Suppressor macrophage (primary cell): ENCODE measurements at regions not wholly inside any gene's neighbourhood (a gene's known extent, or its start where the extent isn't known, plus 50 kb on each side); places are given as distances from the start of the nearest gene placed in this dataset.

Experiments used
- DNase-seq, 4 experiments: peaks; one replicate each; pipeline ENCODE4 v3.0.0-alpha.2; 2020 to 2022

DNA sequence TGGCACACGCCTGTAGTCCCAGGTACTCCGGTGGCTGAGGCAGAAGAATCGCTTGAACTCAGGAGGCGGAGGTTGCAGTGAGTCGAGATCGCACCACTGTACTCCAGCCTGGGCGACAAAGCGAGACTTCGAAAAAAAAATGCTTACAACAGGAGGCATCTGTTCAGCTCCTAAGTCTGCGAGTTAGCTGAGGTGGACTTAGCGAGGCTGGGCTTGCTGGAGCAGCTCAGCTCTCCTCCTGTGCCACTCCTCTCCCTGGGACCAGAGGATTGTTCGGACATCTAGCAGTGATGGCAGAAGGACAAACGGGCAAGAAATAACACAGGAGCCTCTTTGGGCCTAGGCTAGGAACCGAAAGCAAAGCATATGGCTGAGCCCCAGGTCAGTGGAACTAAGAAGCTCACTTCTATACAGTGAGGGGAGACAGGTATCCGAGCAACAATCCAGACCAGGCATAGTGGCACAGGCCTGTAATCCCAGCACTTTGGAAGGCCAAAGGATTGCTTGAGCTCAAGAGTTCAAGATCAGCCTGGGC is 260.1 kb downstream of the GLI2 start:
- DNase-seq = no peak

DNA sequence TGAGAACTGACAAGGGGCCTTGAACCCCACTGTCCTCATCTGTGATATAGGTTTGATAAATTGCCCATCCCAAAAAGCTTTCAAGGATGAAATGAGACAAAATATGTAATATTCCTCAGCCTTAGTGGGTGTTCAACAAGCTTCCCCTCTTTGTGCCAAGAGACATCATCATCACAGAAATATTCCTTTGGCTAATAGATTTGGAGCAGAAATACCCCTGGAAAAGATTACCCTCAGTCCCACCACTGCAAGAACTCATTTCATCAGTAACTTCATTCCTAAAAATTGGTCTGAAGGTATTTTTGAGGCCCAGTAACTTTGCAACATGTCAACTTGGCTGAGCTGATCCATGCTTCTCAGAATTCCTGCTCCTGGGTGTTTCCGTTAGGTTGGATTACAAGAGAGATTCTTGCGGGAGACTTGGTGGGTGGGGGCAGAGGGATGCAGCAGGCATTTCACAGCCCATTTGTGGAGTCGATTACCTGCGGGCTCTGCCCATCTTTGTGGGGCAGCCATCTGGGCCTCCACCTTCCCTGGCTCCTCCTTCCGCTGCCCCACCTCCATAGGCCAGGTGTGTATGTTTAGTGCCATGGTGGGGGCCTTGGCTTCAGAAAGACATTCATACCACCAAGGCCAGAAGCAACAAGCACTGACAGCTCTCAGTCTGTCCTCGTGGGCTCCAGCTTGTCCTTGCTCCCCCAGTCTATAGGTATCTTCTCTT is 263.9 kb downstream of the GLI2 start:
- DNase-seq = no peak

GRCh38 chr2:121000804-121001203 is 265.1 kb downstream of the GLI2 start:
- DNase-seq = no peak

- no peak for DNase-seq
Observed at GRCh38 chr2:121001641-121002040, 266.0 kb downstream of the GLI2 start.

DNA sequence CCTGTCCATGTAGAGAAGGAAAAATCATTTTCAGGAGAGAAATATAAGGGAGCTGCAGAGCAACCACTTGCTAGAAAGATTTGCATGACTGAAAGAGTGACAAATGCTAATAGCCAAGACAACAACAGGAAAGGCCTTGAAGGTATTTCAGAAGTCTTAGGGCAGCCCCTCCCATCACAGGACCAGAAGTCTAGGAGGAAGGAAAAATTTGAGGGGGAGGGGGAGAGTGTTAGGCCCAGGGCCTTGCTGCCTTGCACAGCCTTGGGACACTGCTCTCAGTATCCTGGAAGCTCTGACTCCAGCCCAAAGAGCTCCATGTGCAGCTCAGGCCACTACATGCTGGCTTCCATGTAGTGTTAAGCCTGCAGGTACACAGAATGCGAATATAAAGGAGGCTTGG is 266.9 kb downstream of the GLI2 start:
- DNase-seq = no peak

DNA sequence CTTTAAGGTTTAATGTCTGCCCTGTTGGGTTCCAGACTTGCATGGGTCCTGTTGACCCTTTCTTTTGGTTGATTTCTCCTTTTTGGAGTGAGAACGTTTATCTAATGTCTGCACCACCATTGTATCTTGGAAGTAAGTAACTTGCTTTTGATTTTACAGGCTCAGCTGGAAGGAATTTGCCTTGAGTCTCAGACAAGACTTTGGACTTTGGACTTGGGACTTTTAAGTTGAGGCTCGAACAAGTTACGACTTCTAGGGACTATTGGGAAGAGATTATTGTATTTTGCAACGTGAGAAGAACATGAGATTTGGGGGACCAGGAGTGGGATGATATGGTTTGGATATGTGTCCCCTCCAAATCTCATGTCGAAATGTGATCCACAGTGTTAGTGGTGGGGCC is 267.7 kb downstream of the GLI2 start:
- DNase-seq = no peak

DNA sequence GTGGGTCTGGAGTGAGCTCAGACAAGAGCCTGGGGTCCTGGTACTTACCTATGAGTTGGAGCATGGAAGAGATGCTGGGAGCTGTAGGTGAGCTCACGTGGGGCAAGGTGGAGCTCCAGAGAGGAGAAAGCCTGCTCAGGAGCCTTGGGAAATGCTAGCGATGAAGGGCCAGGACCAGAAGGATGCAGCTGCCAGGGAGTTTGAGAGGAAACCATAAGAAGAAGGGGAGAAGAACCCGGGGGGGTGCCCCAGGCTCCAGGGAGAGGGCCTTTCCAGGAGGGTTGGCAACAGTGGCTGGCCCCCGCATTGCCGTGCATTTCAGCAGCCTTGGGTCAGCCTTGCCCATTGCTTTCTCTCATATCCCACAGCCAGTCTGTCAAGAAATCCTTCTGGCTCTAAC is 268.7 kb downstream of the GLI2 start:
- no peak for DNase-seq

DNA sequence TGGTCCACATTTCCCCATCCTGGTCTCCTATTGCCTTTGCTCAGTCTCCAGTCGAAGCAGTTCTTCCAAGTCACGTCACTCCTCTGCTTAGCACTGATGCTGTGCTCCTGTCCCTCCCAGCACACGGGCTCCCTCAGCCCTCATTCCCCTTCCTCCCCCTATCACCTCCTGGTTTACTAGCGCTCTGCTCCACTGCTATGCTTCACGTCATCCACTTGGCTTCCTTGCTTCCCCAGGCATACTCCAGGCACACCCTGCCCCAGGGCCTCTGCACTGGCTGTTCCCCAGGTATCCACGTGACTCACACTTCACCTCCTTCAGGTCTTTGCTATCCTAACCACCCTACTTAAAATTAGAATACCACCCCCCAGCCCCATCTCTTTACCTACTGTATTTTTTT is 269.3 kb downstream of the GLI2 start:
- DNase-seq = no peak

DNA sequence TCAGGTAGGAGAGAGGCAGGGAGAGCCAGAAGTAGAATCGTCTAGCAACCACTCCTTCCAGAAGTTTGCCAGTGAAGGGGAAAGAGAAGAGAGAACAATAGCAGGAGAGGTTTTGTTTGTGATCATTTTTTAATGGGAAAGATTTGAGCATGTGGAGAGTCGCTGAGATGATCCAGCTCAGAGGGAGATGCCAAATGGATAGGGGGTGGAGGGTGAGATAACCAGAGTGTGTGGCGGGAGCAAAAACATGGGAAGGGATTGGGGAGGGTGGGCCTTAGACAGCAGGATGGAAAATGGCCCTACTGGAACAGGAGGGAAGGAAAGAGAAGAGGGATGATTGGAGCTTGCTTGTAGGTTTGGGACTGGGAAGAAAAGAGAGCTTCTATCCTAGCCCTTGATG is 269.8 kb downstream of the GLI2 start:
- DNase-seq = no peak

DNA sequence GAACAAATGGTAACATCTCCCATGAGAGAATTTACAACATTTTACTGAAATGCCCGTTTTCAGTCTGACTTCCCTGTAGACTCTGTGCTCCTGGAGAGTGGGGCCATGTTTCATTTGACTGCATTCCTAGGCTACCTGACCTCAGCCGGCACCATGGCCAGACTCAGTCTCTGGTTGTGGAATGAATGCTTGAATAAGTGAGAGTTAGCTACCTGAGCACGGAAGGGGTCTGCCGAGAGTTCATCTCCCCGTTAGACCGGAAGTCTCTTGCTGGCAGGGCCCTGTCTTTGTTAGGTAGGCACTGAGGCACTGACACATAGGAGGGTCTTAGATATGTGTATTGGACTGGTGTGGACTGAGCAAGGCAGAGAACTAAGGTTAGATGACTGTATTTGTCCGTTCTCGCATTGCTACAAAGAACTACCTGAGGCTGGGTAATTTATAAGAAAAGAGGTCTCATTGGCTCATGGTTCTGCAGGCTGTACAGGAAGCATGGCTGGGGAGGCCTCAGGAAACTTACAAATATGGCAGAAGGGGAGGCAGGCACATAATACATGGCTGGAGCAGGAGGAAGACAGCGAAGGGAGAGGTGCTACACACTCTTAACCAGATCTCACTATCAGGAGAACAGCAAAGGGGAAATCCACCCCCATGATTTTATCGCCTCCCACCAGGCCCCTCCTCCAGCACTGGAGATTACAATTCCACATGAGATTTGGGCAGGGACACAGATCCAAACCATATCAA is 271.2 kb downstream of the GLI2 start:
- DNase-seq = no peak

DNA sequence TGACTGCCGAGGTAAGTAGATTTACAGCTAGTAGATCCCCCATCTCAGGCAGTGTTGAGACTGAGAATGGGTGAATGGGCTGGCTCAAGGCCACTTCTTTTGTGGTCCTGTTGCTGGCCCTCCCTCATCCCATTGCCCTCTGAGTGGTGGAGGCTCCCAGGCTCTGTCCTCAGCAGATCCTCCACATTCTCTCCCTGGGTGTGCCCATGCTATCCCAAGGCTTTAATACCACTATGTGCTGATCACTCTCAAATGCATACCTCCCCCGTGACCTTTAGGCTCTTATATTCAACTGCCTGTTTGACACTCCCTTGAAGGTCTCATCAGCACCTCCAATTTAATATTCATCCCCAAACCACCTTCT is 271.8 kb downstream of the GLI2 start:
- no peak for DNase-seq

DNA sequence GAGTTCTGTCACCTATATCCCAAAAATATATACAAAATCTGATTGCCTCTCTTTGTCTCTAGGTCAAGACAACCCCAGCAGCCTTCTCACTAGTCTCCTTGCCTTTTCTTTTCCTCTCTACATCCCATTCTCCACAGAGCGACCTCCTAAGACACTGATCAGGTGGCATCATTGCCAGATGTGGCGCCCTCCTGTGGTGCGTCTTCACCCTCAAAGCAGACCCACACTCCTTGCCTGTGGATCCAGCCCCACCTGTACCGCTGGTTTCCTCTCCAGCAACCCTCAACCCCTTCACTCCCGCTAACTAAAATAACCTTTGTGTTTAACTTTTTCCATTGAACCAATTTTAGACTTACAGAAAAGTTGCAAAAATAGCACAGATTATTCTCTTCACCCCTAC is 273.3 kb downstream of the GLI2 start:
- DNase-seq = no peak

- no peak for DNase-seq
Observed at GRCh38 chr2:121010998-121011397, 274.0 kb downstream of the TFCP2L1 start.

GRCh38 chr2:121014876-121015275 is 270.1 kb downstream of the TFCP2L1 start:
- DNase-seq = no peak

DNA sequence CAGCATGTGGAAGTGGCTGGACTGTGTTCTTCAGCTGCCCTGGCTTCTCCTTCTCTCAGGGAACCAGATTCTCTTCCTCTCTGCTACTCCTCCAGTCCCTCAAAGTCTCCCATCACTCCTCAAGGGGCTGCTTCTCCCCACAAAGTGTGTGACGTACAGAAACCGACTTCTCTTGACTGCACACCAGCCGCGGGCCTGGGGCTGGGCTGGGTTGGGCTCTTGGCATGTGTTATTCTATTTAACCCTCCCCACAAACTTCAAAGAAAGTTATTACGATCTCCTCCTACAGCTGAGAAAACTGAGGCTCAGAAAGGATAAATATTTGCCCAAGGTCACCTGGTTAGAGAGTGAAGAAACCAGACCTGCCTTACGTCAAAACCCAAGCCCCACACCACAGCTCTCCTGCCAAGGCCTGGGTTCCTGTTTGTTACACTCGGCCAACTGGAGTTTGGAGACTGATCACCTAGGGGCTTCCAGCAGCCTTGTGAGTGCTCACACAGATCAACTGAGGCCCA is 269.0 kb downstream of the TFCP2L1 start:
- no peak for DNase-seq

GRCh38 chr2:121017396-121017795 is 267.6 kb downstream of the TFCP2L1 start:
- DNase-seq = no peak

GRCh38 chr2:121018136-121019061 is 266.6 kb downstream of the TFCP2L1 start:
- no peak for DNase-seq

GRCh38 chr2:121019071-121019470 is 265.9 kb downstream of the TFCP2L1 start:
- DNase-seq = no peak

DNA sequence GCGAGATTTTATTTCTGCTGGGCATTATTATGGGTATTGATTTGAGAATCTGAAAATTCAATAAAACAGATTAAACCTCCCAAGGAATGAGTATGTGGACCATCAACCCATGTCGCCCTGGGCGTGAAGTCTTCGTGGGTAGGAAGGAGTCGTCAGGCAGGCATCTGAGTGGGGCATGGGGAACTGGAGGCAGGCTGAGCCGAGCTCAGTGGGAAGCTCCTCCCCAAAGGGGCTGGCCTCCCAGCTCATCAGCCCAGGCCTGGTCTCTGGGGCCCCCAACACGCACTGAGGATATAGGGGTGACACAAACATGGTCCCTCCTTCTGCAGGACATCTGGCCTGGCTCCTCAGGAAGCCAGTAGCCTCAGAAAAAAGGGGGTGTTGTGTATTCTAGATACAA is 265.2 kb downstream of the TFCP2L1 start:
- DNase-seq = no peak

GRCh38 chr2:121021685-121022084 is 263.3 kb downstream of the TFCP2L1 start:
- DNase-seq = no peak

GRCh38 chr2:121028577-121028976 is 256.4 kb downstream of the TFCP2L1 start:
- no peak for DNase-seq

GRCh38 chr2:121030523-121030922 is 254.5 kb downstream of the TFCP2L1 start:
- DNase-seq = no peak
